Right forelimb (tissue), 1 donor: ENCODE measurements at regions not wholly inside any gene's neighbourhood (a gene's known extent, or its start where the extent isn't known, plus 50 kb on each side); places are given as distances from the start of the nearest gene placed in this dataset.
"Not testable (repeated sequence)": the region's sequence is repeated elsewhere in the genome, so short reads cannot be mapped to it uniquely, and the experiment has no call there.

Experiments
- DNase-seq: peaks from one replicate; pipeline ENCODE4 v3.0.0-alpha.2; 2018

- not testable (repeated sequence) for DNase-seq
These were observed 53.3 kb upstream of the LRPAP1 start for GRCh38 chr4:3585567-3585966.

GRCh38 chr4:3582091-3582475 is 49.9 kb upstream of the LRPAP1 start:
- DNase-seq, result no peak
